Osteoblast (primary cell): ENCODE measurements at regions not wholly inside any gene's neighbourhood (a gene's known extent, or its start where the extent isn't known, plus 50 kb on each side); places are given as distances from the start of the nearest gene placed in this dataset.

Experiments used
- DNase-seq: peaks from one replicate; pipeline ENCODE4 v3.0.0; 2011; ENCODE audit warnings: low spot score, mixed read lengths; ENCODE audit not compliant: insufficient read length; ENCODE audit errors: missing footprints
- H2AFZ ChIP-seq: 2 replicates; pipeline ENCODE4 v1.6.0; 2011; ENCODE audit warnings: mild to moderate bottlenecking, low read length
- H3K27ac ChIP-seq: 2 replicates; pipeline ENCODE4 v1.5.1; 2011; ENCODE audit warnings: mild to moderate bottlenecking, low read depth, low read length, moderate library complexity
- H3K27me3 ChIP-seq: 2 replicates; pipeline ENCODE4 v1.6.0; 2012; ENCODE audit warnings: mild to moderate bottlenecking, control low read depth, inconsistent platforms, low read length, moderate library complexity; ENCODE audit not compliant: insufficient read depth
- H3K36me3 ChIP-seq: 2 replicates; pipeline ENCODE4 v1.5.1; 2011; ENCODE audit warnings: mild to moderate bottlenecking, low read length, control low read depth, moderate library complexity; ENCODE audit not compliant: insufficient read depth
- H3K4me1 ChIP-seq: 2 replicates; pipeline ENCODE4 v1.5.1; 2011; ENCODE audit warnings: mild to moderate bottlenecking, low read length, control low read depth, moderate library complexity; ENCODE audit not compliant: insufficient read depth
- H3K4me2 ChIP-seq: 2 replicates; pipeline ENCODE4 v1.6.0; 2011; ENCODE audit warnings: mild to moderate bottlenecking, low read length; ENCODE audit not compliant: insufficient read depth
- H3K4me3 ChIP-seq: fragments of 200-600 bp; sonication (generic); 3 replicates; pipeline ENCODE4 v1.5.1; 2012; ENCODE audit warnings: mild to moderate bottlenecking, low read length, inconsistent platforms; ENCODE audit not compliant: insufficient read depth
- H3K79me2 ChIP-seq: 2 replicates; pipeline ENCODE4 v1.6.0; 2012; ENCODE audit warnings: mild to moderate bottlenecking, low read length, control low read depth, inconsistent platforms; ENCODE audit not compliant: insufficient read depth
- H3K9me3 ChIP-seq: 2 replicates; pipeline ENCODE4 v1.5.1; 2011; ENCODE audit warnings: low read depth, low read length, control low read depth
- H4K20me1 ChIP-seq: 2 replicates; pipeline ENCODE4 v1.6.0; 2012; ENCODE audit warnings: mild to moderate bottlenecking, low read length, control low read depth; ENCODE audit not compliant: insufficient read depth
- CTCF ChIP-seq: IDR thresholded peaks from 2 replicates; pipeline ENCODE4 v1.5.1; 2011; ENCODE audit warnings: mild to moderate bottlenecking, low read depth, low read length, moderate library complexity; ENCODE audit errors: extremely low read depth

- H3K36me3 ChIP-seq, result no peaks in the 10 kb centered on the region
- TF ChIP-seq CTCF, result no peak
- no peak overlapping the region for H2AFZ ChIP-seq
- H3K4me2 ChIP-seq, result no peak overlapping the region
- no peak overlapping the region for H3K27ac ChIP-seq
- H3K27me3 ChIP-seq, result peaks cover 37% of the 10 kb centered on the region
- no peak for DNase-seq
- no peaks in the 10 kb centered on the region for H3K79me2 ChIP-seq
- H3K4me3 ChIP-seq, result no peak overlapping the region
- no peaks in the 10 kb centered on the region for H4K20me1 ChIP-seq
- no peaks in the 10 kb centered on the region for H3K4me1 ChIP-seq
- no peaks in the 10 kb centered on the region for H3K9me3 ChIP-seq
Observed at GRCh38 chr9:29214690-29215253, 1641.5 kb upstream of the C9orf72 start.

- Histone ChIP-seq H3K79me2 (no peaks in the 10 kb centered on the region), H3K4me2 (no peak overlapping the region), H3K27me3 (peaks cover 22% of the 10 kb centered on the region), H4K20me1 (no peaks in the 10 kb centered on the region), H3K27ac (no peak overlapping the region), H3K9me3 (no peaks in the 10 kb centered on the region), H2AFZ (no peak overlapping the region), H3K4me1 (no peaks in the 10 kb centered on the region), H3K36me3 (no peaks in the 10 kb centered on the region), H3K4me3 (no peak overlapping the region)
- TF ChIP-seq CTCF, result no peak
- no peak for DNase-seq
Observed at GRCh38 chr9:29217966-29218365, 1644.7 kb upstream of the C9orf72 start.

GRCh38 chr9:29220596-29221251 is 1647.4 kb upstream of the C9orf72 start:
- no peak overlapping the region for H2AFZ ChIP-seq
- H3K9me3 ChIP-seq, result no peaks in the 10 kb centered on the region
- no peaks in the 10 kb centered on the region for H3K27me3 ChIP-seq
- no peaks in the 10 kb centered on the region for H3K36me3 ChIP-seq
- DNase-seq, result no peak
- TF ChIP-seq CTCF, result no peak
- no peaks in the 10 kb centered on the region for H3K79me2 ChIP-seq
- H3K27ac ChIP-seq, result no peak overlapping the region
- H3K4me1 ChIP-seq, result no peaks in the 10 kb centered on the region
- H3K4me3 ChIP-seq, result no peak overlapping the region
- no peaks in the 10 kb centered on the region for H4K20me1 ChIP-seq
- H3K4me2 ChIP-seq, result no peak overlapping the region

GRCh38 chr9:29228558-29228957 is 1655.3 kb upstream of the C9orf72 start:
- TF ChIP-seq CTCF, result no peak
- Histone ChIP-seq H3K79me2 (no peaks in the 10 kb centered on the region), H3K4me1 (no peaks in the 10 kb centered on the region), H3K27me3 (no peaks in the 10 kb centered on the region), H3K36me3 (no peaks in the 10 kb centered on the region), H3K27ac (no peak overlapping the region), H3K9me3 (no peaks in the 10 kb centered on the region), H3K4me3 (no peak overlapping the region), H2AFZ (no peak overlapping the region), H4K20me1 (no peaks in the 10 kb centered on the region), H3K4me2 (no peak overlapping the region)
- DNase-seq, result no peak
